Stromal cell of bone marrow (primary cell): ENCODE measurements at regions not wholly inside any gene's neighbourhood (a gene's known extent, or its start where the extent isn't known, plus 50 kb on each side); places are given as distances from the start of the nearest gene placed in this dataset.
"Not testable (repeated sequence)": the region's sequence is repeated elsewhere in the genome, so short reads cannot be mapped to it uniquely, and the experiment has no call there.

Experiments used
- DNase-seq: peaks from one replicate; pipeline ENCODE4 v3.0.0-alpha.2; 2012; ENCODE audit warnings: low read depth

GRCh38 chr10:42883993-42884983 is 101.7 kb downstream of the BMS1 start:
- DNase-seq = no peak

- no peak for DNase-seq
Measured at GRCh38 chr10:42885491-42886270, 103.1 kb downstream of the BMS1 start.

GRCh38 chr10:42887734-42888503 is 105.3 kb downstream of the BMS1 start:
- no peak for DNase-seq

- no peak for DNase-seq
Measured at GRCh38 chr10:42888504-42889095, 106.0 kb downstream of the BMS1 start.

- DNase-seq = no peak
Measured at GRCh38 chr10:42896735-42897134, 114.1 kb downstream of the BMS1 start.

- no peak for DNase-seq
Measured at GRCh38 chr10:42898037-42898960, 115.7 kb downstream of the BMS1 start.

DNA sequence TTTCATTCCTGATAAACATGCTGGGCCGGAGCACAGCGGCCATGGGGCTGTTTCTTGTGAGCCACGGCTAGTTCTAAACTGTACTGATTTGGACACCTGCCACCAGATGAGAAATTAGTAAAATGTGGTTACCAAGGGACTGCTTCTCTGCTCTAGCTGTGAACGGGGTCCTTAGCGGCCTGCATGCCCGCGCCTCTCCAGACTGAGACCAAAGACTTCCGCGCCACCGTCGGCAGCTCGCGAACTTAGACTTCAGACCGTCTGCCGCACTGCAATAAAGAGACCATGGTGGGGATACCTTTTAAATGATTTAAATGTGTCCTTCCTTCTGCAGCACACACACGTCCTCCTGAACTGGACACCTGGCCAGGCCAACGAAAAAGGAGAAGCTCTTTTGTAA is 116.4 kb downstream of the BMS1 start:
- no peak for DNase-seq

GRCh38 chr10:42900346-42900745 is 117.8 kb downstream of the BMS1 start:
- not testable (repeated sequence) for DNase-seq

- no peak for DNase-seq
Measured at GRCh38 chr10:42911359-42911758, 128.8 kb downstream of the BMS1 start.

DNA sequence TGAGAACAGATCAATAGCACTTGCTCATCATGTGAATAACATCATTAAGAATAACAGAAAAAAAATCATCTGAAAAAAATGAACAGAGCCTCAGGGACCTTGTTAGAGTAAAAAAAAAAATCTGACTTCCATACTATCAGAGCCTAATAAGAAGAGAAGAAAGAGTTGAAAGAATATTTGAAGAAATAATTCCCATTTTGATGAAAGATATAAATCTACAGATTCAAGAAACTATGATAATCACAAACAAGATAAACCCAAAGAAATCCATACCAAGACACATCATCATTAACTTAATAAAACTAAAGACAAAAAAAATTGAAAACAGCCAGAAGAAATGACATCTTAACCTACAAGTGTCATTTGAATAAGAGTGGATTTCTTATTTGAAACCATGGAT is 134.4 kb downstream of the BMS1 start:
- no peak for DNase-seq

DNA sequence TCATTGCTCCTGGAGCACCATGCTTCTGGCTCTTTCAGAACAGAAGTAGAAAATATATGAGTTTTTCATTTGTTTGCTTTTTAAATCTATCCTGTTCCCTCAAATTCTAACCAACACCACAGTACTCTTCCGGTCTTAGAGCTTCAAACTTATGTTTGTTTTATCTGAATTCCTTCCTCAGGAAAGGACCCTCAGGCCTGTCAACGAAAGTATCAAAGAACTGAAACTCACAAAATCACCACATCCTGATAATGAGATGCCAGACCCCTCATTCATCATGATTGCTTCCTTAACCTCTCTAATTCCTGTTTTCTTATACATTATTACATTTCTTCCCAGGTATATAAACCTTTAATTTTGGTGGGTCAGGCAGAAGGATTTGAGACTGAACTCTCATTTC is 135.2 kb downstream of the BMS1 start:
- DNase-seq = no peak

GRCh38 chr10:42921951-42922350 is 139.4 kb downstream of the BMS1 start:
- DNase-seq = no peak

DNA sequence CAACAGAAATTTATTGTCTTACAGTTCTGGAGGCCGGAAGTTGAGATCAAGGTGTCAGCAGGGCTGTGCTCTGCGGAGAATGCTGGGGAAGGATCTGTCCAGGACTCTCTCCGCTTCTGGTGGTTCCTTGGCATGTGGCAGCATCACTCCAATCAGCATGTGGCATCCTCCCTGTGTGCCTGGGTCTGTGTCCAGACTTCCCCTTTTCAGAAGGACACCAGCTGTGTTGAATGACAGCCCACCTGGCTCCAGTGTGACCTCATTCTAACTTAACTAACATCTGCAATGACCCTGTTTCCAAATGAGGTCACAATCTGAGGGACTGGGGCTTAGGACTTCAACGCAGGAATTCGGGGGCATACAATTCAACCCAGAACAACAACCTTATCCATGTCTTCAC is 141.9 kb downstream of the BMS1 start:
- DNase-seq = no peak

GRCh38 chr10:42926843-42927242 is 144.2 kb downstream of the BMS1 start:
- peak; percentile 2 for DNase-seq

- no peak for DNase-seq
Measured at GRCh38 chr10:42928064-42928463, 145.5 kb downstream of the BMS1 start.

GRCh38 chr10:42929236-42929635 is 146.6 kb downstream of the BMS1 start:
- DNase-seq = no peak

DNA sequence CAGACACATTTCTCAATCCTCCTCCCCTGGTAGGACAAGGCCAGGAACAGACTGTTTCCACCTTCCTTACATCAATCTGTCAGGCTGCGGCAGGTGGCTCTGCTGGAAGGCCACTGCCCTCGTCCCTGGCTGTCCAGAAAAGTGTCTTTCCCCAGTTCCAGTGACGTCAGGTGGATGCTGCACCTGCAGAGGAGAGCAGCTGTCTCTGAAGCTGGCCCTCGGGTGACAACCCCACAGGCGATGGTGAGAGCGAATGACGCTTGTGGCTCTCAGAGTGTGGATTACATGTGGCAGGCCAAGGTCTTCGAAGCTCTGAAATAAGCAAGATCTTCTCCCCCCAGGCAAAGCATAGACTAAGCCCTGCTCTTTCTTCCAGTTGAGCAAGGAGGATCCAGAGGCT is 146.9 kb upstream of the RET start:
- DNase-seq = no peak

DNA sequence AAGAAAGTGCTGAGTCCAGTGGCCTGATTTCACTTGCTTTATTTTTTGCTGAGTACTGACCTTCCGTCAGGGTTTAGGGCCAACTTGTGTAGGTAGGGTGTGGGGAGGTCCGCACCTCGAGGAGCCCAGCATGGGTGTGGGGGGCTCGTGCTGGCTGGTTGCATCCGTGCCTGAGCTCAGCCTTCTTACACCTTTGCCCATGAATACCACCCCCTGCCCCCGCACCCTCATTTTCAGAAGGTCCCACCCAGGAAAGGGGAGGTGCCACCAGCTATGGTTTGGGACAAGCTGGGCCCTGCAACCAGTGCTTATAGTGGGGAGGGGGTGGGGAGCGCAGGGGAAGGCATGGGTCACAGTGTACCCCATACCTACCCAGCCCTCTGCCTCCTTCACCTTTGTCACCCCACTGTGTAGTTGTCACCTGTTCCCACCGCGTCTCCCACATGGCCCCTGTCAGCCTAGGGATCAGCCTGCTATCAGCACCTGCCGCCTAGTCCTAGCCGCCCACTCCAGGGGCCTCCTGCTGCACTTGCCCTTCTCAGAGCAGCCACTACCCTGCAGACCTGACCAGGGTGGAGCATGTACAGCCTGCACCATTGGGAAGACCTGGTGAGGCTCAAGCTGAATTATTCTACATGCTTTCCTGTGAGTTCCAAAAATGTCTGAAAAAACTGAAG is 146.2 kb upstream of the RET start:
- DNase-seq = no peak

- no peak for DNase-seq
Measured at GRCh38 chr10:42932116-42932515, 144.8 kb upstream of the RET start.

DNA sequence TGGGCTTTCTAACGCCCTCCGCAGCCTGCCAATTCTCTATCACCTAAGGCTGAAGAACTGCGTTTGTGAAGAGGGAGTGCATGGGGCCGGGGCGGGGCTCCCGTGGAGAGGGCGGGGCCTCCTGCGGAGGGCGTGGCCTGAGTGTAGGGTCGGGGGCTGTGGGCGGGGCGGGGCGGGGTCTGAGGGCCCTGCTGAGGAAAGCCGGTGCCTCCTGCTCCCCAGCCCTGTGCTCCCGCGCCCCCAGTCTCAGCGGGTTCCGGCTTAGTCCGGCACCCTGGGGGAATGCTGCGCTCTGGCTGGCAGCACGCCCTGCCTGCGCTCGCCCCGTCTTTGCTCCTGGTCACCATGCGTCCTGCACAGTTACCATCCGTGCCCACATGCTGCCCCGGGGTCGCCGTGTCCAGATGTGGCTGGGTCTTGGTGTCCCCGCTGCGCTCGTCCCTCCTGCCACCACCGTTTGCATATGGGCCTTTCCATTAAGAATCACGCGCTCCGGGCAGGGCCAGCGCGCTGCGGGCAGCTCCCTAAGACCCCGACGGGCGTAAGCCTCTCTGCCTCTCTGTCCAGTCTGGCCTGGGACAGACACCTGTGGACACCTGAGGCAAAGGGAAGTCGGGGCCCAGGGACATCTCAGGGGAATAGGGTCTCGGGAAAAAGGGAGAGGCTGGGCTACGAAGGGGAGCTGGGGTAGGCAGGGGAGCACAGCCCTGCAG is 144.0 kb upstream of the RET start:
- no peak for DNase-seq
